Anterior cingulate cortex (tissue), 58 donors: ENCODE measurements at regions not wholly inside any gene's neighbourhood (a gene's known extent, or its start where the extent isn't known, plus 50 kb on each side); places are given as distances from the start of the nearest gene placed in this dataset.

Experiments used
- DNase-seq, 58 donors: peaks; one replicate each; lab custom pipeline; 2025; lab: John Stamatoyannopoulos, UW

DNA sequence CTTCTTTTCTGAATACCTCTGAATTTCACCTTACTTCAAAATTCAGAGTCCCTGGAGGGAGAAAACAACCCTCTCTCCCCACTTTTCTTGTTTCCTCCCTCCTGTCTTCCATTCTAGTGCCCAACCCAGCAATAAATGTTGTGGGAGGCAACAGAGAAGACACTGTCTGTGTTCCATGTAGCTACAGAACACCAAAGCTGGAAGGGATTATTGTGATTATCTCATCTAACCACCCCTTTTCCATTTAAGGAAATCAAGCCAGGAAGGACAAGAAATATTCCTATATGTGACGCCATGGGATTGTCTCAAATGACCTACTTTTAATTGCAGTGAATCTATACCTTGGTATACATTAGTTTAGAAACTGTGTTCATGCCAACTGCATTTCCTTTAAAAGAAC is 476.6 kb upstream of the TNC start:
- DNase-seq: no peak

DNA sequence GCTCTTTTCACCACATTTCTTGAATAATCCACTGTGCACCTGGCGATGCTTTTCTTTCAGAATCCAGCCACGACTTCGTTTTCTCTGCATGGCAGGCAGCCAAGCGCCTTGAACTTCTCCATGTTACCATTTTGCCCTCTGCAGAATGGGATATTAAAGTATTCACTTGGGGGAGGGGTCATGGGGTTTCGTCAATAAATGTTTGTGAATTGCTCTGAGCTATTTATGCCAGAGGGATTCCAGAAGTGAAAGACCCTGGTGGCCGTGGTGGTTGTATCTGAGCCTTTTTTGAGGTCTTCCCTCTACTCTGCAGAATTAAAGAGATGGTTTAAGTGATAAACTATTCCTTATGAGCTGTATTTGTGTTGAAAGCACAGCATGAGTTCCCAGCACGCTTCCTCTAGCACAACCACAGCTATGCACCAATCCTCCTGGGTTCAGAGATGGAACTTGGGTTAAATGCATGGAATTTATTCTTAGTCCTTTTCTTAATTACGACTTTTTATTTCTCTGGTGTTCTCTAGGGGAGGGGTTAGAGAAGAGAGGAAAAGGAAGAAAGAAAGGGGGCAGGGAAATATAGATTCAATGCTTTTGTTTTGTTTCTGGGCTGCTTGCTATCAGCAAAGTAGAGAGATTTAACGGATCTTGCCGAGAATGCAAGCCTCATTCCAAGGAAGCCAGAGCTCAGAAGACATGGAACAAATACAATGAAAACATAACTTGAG is 478.2 kb upstream of the TNC start:
- DNase-seq: no peak

GRCh38 chr9:115596746-115597080 is 478.8 kb upstream of the TNC start:
- DNase-seq: no peak

DNA sequence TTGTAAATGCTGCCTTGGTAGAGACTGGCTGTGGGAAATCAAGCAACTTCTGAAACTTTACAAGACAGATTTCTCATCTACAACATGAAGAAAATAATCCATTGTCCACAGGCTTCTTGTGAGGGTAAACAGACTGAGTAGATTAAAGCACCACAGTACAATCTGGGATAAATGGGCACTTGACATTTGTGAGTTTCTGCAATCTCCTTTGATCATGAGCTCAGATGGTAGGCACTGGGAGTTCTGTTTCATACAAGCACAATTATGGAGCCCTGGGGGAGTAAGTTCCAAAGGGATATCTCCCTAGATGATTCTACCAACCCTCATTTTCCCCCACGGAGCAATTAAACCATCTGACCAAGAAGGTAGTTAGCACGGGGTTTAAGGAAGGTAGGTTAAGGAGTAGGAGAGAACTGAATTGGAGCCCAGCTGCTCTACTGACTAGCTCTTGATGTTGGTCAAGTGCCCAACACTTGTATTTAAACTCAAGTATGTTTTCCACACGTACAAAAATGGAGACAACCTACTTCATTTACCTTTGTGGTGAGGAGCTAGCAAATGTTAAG is 479.5 kb upstream of the TNC start:
- DNase-seq: no peak

DNA sequence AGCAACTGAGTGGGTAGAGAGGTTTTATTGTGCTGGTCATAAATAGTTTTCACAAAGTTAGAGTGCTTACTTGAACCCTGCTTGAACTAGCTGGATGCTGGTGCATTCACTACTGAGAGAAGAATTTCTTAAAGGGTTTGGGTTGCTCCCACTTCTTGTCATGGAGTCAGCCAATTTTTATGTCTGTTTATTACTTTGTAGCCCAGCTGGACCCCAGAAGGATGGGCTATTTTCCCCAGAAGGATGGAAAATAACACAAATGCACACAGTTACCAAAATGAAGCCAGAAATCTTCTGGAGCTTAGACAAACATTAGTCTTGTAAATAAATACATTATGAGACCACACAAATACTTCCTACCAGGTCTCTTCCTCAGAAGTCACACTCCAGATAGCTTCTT is 480.8 kb upstream of the TNC start:
- DNase-seq: no peak

- DNase-seq: no peak
Observed at GRCh38 chr9:115599898-115600297, 481.9 kb upstream of the TNC start.

GRCh38 chr9:115601434-115601833 is 483.5 kb upstream of the TNC start:
- DNase-seq: no peak

- no peak for DNase-seq
Observed at GRCh38 chr9:115604831-115605483, 487.0 kb upstream of the TNC start.

- DNase-seq: no peak
Observed at GRCh38 chr9:115606838-115607237, 488.9 kb upstream of the TNC start.

DNA sequence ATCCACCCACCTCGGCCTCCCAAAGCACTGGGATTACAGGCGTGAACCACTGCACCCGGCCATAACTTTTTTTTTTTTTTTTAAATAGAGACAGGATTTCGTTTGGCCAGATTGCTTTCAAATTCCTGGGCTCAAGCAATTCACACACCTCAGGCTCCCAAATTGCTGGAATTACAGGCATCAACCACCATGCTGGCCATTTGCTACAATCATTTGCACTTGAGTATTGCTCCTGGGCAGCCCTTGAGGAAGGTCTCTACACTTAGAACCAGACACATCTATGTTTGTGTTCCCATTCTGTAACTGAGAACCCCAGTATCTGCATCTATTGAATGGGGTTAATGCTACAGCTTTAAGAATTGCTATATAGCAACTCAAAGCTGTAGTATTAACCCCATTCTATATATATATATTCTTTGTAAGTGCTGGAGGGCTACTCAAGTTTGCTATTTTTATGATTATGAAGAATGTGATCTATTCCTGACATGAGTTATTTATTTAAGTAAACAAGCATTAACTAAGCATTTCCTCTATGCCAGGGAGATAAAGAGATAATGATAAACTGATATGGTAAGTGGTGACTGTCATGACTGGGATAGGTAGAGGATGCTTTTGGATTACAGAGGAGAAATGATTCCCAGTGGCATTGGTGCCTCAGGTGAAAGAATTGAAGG is 496.5 kb upstream of the TNC start:
- DNase-seq: no peak

DNA sequence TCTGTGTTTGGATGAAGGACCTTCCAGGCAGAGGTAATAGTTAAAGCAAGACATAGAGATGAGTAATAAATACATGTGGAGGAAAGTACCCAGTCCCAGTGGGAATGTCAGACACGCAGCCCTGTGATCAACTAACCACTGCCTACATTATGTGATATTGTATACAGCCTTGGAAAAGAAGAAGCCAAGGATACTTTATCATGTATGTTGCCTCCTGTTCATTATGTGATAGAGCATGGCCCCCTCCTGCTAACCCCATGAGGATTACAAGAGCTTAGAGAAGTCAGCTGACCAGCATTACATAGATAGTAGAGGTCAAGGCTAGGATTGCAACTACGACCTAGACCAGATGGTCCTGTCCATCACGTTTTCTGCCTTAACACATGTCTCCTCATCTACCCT is 497.0 kb upstream of the TNC start:
- no peak for DNase-seq

- DNase-seq: no peak
Observed at GRCh38 chr9:115615821-115616665, 498.1 kb upstream of the TNC start.

DNA sequence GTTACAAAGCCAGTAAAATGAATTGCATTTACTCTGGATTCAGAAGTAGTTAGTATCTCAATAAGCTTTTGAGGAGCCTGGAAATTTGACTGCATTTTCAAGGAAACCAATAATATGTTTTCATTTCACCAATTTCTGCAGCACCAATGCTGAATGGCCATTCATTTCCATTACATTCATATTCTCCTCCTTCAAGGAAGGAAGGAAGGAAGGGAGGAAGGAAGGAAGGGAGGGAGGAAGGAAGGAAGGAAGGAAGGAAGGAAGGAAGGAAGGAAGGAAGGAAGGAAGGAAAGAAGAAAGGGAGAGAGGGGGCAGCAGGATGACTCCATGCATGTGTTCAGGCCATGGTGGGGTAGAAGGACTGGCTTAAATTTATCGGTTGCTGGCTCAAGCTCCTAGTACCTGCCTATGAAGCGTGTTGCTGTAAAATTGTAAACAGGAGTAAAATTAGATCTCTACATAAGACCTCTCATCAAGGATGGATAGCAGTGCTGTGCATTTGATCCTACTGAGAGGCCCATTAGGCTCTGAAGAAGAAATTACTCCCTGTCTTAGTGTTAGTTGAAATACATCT is 498.8 kb upstream of the TNC start:
- DNase-seq: no peak

DNA sequence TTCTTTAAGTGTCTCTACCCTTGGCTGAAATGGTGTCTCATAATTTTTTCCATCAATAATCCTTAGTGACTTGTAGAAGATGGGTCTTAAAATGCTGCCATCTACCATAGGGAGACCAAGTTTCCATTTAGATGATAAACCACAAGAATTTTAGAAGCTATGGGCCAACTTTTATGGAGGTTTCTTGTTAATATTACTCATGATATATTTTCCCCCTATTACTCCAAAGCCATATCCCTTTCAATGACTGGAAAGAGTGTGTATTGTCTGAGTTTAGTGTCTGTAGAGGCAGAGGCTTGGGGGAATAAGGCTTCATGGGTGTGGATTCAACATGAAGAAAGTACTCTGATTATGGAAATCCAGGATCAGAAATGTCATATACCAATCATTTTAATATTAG is 507.3 kb upstream of the TNC start:
- DNase-seq: no peak

DNA sequence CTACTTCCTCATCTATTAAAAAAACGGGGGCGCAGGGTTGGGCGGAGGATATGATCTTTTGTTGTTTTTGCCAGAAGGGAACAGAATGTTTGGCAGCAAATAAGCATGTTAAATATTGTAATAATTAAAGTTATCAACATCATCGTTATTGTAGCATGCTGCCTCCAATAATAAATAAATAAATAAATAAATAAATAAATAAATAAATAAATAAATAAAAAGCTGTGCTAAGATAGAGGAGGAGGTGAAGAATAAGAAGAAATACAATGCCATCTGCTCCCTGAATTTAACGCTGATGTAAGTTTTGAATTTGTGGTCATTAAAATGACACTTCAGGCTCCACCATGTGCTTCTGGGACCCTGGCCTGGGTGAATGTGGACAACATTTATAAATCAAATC is 508.0 kb upstream of the TNC start:
- no peak for DNase-seq

DNA sequence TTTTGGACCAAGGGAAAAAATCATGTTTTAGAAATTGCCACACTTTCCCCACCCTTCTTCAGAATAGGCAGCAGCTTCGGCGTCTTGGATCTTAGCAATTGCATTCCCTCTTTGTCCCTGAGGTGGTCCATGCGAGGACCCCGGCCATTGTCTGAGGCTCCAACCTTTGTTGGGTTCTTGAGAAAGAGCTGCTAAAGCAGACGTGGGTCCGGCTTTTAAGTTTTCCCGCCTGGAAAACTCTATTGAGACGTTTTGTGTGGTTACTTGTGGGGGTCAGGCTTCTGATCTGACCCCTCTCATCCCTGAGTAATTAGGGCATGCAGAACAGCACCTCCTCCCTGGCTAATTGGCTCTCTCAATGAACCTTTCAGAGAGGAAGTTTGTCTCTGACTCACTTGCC is 509.6 kb upstream of the TNC start:
- no peak for DNase-seq

DNA sequence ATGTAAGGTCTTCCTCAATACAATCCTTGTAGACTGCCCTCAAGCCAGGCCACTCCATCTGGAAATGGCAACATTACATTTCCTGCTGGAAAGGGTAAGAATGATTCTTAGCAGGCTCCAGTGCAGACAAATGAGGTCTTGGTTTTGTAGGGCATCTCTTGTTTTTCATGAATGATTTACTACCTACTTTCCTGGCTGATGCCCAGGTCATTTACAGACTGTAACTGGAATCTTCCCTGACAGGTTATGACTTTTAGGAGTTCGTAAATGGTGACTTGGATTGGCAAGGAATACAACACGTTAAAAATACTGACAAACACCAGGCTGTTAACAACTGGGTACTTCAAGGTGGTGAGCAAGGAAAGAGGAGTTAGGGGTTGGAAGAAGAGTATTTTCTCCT is 510.5 kb upstream of the TNC start:
- no peak for DNase-seq

DNA sequence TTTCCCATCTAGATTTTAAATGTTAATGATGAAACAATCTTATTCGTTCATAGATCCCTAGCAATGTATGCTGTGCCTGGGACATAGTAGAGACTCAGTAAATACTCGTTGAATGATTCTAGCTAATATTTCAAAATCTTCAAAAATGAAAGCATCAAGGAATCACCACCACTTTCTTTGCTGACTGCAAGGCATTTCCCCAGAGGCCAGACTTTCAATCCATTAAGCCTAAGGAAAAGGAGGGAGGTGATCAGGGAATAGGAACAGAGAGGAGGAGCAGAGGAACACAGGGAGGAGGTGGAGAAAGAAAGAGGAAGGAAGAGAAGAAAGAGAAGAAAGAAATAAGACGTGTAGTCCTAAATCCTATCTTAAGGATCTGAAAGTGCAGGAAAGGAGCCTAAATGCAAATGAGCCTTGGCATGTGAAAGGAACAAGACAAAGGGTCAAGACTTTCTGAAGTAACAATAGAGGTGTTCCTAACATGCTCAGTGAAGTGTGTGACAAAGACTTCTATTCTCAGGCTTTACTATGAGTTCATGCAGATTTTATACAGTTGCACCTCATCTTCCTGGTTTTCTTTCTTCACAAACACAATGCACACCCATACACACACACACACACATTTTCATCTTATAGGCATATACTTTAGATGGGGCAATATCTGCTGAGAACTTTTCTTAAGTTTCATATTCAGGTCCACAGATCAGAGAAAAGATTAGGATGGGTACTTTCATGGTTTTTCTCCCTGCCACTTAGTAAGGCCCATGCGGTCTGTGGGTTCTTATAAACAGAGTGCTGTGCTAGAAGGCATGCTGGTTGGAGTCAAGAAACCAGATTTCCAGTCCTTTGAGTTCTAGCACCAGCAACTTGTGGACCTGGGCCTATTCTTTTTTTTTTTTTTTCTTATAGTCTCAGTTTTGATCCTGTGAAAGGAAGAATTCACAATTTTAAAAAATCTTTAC is 512.2 kb upstream of the TNC start:
- no peak for DNase-seq

DNA sequence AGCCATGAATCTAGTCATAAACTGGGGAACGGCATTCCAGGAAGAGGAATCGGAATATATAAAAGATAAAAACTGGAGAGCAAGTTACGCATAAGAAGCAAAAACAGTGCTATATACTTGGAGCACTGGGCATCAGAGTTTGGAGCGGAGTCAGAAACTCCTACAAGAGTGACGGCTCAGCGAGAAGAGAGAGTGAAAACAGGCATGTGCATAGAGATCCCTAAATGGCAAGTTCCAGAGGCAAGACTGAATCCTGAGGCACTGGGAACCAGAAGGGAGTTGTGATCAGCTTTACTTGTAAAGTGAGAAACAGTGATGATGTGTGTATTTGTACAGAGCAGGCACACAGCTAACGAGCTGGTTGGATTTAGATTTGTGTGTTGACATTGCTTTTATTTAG is 514.4 kb upstream of the TNC start:
- DNase-seq: no peak
